C4-2B (cell line): ENCODE measurements at regions not wholly inside any gene's neighbourhood (a gene's known extent, or its start where the extent isn't known, plus 50 kb on each side); places are given as distances from the start of the nearest gene placed in this dataset.

Experiments used
- H3K27ac ChIP-seq: fragments of 450-650 bp; 2 replicates; pipeline ENCODE4 v1.5.1; 2017
- CTCF ChIP-seq: fragments of 450-650 bp; conservative IDR thresholded peaks from 2 replicates; pipeline ENCODE4 v1.5.1; 2017; ENCODE audit warnings: mild to moderate bottlenecking
- ZFX ChIP-seq: fragments of 450-650 bp; IDR thresholded peaks from 2 replicates; pipeline ENCODE4 v1.6.1; 2017

- TF ChIP-seq ZFX, result no peak
- no peak for TF ChIP-seq CTCF
- H3K27ac ChIP-seq, result no peak overlapping the region
Measured at GRCh38 chr2:75337016-75337415, 137.7 kb upstream of the TACR1 start.

GRCh38 chr2:75336451-75336850 is 137.1 kb upstream of the TACR1 start:
- no peak overlapping the region for H3K27ac ChIP-seq
- TF ChIP-seq ZFX (no peak), CTCF (no peak)

- TF ChIP-seq ZFX (no peak), CTCF (no peak)
- H3K27ac ChIP-seq, result no peak overlapping the region
Measured at GRCh38 chr2:75334076-75334475, 134.8 kb upstream of the TACR1 start.

DNA sequence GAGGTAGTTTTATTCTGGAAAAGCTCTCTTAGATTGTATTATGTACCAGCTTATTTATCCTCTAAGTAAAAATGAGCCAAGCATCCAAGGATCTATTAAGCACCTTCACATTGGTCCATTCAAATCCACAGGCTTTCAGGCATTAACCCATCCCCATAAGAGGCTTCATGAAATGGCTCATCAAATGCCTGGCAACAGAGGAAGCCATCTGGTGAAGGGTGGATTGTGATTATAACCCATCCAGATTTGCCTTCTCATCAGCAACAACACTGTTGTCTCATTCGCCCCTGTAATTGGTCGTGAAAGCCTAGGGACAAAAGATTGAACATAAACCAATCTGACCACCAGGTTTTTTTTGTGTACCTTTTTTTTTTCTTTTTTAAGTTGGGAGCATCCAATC is 134.3 kb upstream of the TACR1 start:
- no peak overlapping the region for H3K27ac ChIP-seq
- TF ChIP-seq CTCF, result no peak
- TF ChIP-seq ZFX, result no peak

DNA sequence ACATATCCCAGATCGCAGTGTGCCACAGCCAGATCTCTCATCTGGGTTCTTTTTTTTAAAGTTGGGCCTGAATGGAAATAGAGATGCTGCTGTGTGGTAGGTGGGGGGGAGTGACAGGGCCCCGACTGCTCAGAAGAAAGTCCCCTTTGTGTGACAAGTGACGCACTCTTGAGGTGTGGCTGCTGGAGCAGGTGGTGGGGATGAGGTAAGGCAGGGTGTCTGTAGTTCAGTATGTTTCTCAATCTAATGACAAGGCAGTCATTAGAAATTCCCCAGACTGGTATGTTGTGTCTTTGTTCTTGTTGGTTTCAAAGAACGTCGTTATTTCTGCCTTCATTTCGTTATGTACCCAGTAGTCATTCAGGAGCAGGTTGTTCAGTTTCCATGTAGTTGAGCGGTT is 128.8 kb upstream of the TACR1 start:
- no peak for TF ChIP-seq CTCF
- TF ChIP-seq ZFX, result no peak
- no peak overlapping the region for H3K27ac ChIP-seq

- H3K27ac ChIP-seq, result no peak overlapping the region
- TF ChIP-seq CTCF, result no peak
- no peak for TF ChIP-seq ZFX
Measured at GRCh38 chr2:75327334-75327733, 128.0 kb upstream of the TACR1 start.

DNA sequence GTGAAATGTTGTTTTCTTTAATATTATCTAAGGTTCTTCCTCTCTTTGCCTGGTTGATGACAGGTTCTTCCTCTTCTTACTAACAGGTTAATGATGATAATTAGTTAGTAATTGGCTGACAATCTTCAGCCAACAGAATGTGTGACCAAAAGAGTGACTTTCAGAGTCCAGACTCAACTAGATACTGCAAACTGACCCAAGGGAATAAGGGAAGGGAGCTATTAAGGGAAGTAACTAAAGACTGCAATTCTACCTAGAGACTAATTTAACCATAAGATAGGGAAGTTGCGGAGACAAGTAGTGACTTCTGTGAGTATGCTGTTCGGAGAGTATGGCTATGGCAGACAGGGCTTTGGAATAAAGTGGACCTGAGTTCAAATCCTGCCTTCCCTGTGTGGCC is 127.3 kb upstream of the TACR1 start:
- H3K27ac ChIP-seq, result no peak overlapping the region
- TF ChIP-seq CTCF (no peak), ZFX (no peak)
